ENCODE measurements at regions not wholly inside any gene's neighbourhood (a gene's known extent, or its start where the extent isn't known, plus 50 kb on each side); places are given as distances from the start of the nearest gene placed in this dataset.

DNA sequence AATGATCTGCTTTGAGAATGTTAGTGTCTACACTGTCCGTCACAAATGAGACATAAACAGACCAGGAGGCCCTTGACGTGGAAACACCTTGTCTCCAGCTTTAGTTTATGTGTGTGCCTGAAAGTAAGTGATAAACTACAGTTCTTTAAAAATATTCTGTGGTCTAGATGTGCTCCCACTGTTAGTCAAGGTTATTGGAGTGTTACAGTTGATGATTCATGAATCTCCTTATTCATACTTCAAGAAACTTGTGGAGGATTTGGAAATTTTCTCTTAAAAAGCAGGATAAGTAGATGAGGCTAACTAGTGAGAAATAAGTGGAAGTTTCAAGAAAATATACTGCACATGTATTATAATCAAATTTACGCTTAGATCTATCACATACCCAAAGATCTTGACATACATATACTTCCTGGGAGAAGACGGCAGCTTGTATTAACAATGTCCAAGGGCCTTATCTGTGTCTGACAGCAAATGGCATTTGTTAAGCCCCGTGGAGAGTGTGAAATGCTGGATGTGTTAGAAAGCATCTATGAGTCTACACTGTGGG is 90.5 kb upstream of the MBOAT1 start:
- Mint-ChIP-seq H3K27ac (no peak overlapping the region), H3K4me3 (no peak overlapping the region), H3K9me3 (no peaks in the 10 kb centered on the region), H3K36me3 (ENCODE audit: low read depth) (no peaks in the 10 kb centered on the region), H3K4me1 (ENCODE audit: low read depth) (no peaks in the 10 kb centered on the region), H3K27me3 (no peaks in the 10 kb centered on the region)
- H3K9me3 ChIP-seq (ENCODE audit: control insufficient read depth in 1 of 2, insufficient read depth in 1 of 2, low read length in 2 of 2), result no peaks in the 10 kb centered on the region
- H3K4me1 ChIP-seq (ENCODE audit: insufficient read depth, low read length), result no peaks in the 10 kb centered on the region
- no peak for ATAC-seq (ENCODE audit: poor library complexity)
- TF ChIP-seq, protein P1, sequence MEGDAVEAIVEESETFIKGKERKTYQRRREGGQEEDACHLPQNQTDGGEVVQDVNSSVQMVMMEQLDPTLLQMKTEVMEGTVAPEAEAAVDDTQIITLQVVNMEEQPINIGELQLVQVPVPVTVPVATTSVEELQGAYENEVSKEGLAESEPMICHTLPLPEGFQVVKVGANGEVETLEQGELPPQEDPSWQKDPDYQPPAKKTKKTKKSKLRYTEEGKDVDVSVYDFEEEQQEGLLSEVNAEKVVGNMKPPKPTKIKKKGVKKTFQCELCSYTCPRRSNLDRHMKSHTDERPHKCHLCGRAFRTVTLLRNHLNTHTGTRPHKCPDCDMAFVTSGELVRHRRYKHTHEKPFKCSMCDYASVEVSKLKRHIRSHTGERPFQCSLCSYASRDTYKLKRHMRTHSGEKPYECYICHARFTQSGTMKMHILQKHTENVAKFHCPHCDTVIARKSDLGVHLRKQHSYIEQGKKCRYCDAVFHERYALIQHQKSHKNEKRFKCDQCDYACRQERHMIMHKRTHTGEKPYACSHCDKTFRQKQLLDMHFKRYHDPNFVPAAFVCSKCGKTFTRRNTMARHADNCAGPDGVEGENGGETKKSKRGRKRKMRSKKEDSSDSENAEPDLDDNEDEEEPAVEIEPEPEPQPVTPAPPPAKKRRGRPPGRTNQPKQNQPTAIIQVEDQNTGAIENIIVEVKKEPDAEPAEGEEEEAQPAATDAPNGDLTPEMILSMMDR (IDR thresholded peaks at IDR 0.05), result no peak
- CTCF ChIA-PET, result no interaction called here
- no peaks in the 10 kb centered on the region for H3K36me3 ChIP-seq (ENCODE audit: insufficient read depth, low read length)
- no peaks in the 10 kb centered on the region for H3K27me3 ChIP-seq (ENCODE audit: control insufficient read depth in 1 of 2, insufficient read depth in 2 of 2, low read length in 2 of 2)
- intact Hi-C loops (cut with DNase I, micrococcal nuclease), result no loop called here
- H3K4me3 ChIP-seq (ENCODE audit: low read length), result no peak overlapping the region
- no peak overlapping the region for H3K27ac ChIP-seq (ENCODE audit: low read depth in 1 of 2, low read length in 2 of 2)
- POLR2A ChIA-PET, result interaction anchor here (1.3 to 1.5 kb wide), 2 partner anchors 17 to 64 kb away, joined by 5 to 8 read pairs; no protein-coding TSS in a partner anchor
- DNase-seq, result no peak

GRCh38 chr6:20306491-20306890 is 94.2 kb upstream of the MBOAT1 start:
- Mint-ChIP-seq H3K4me3 (no peak overlapping the region), H3K4me1 (ENCODE audit: low read depth) (no peaks in the 10 kb centered on the region), H3K36me3 (ENCODE audit: low read depth) (no peaks in the 10 kb centered on the region), H3K9me3 (no peaks in the 10 kb centered on the region), H3K27ac (no peak overlapping the region), H3K27me3 (no peaks in the 10 kb centered on the region)
- Histone ChIP-seq H3K9me3 (ENCODE audit: control insufficient read depth in 1 of 2, insufficient read depth in 1 of 2, low read length in 2 of 2) (peaks cover 0 to 3% of the 10 kb centered on the region in 2 experiments), H3K4me1 (ENCODE audit: insufficient read depth, low read length) (no peaks in the 10 kb centered on the region), H3K27me3 (ENCODE audit: control insufficient read depth in 1 of 2, insufficient read depth in 2 of 2, low read length in 2 of 2) (no peaks in the 10 kb centered on the region), H3K4me3 (ENCODE audit: low read length) (no peak overlapping the region), H3K36me3 (ENCODE audit: insufficient read depth, low read length) (no peaks in the 10 kb centered on the region), H3K27ac (ENCODE audit: low read depth in 1 of 2, low read length in 2 of 2) (no peak overlapping the region)
- DNase-seq, result no peak
- POLR2A ChIA-PET, result interaction anchor here (1.8 kb wide), 1 partner anchor 13 kb away, joined by 11 read pairs; no protein-coding TSS in a partner anchor
- CTCF ChIA-PET, result no interaction called here
- no peak for ATAC-seq (ENCODE audit: poor library complexity)
- TF ChIP-seq, protein P1 (IDR thresholded peaks at IDR 0.05), result no peak
- intact Hi-C loops (cut with DNase I, micrococcal nuclease), result no loop called here

DNA sequence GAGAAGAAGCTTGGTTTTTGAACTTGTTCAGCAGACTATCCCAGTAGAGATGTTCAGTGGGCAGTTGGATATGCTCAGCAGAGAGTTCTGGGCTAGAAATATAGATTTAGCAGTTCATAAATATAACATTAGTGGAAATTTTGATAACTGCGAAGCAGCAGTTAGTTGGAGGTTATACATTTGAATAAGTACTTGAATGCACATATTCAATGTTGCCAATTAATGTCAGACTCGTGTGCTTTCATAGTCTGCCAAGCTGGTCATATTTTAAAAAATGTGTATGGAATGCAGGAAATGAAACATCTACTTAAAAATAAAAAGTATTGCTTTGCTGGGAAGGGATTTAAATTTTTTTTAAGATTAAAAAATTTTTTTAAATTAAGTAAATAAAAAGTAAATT is 92.5 kb upstream of the E2F3 start:
- H3K9me3 Mint-ChIP-seq, result no peaks in the 10 kb centered on the region

More for the DNA sequence above, 92.5 kb upstream of the E2F3 start:
- H3K9me3 ChIP-seq (ENCODE audit: control insufficient read depth in 1 of 2, insufficient read depth in 1 of 2, low read length in 2 of 2), result peaks cover 0 to 3% of the 10 kb centered on the region in 2 experiments
- no peaks in the 10 kb centered on the region for H3K27me3 ChIP-seq (ENCODE audit: control insufficient read depth in 1 of 2, insufficient read depth in 2 of 2, low read length in 2 of 2)
- H3K4me3 ChIP-seq (ENCODE audit: low read length), result no peak overlapping the region
- Mint-ChIP-seq H3K4me1 (ENCODE audit: low read depth) (no peaks in the 10 kb centered on the region), H3K27me3 (no peaks in the 10 kb centered on the region), H3K27ac (no peak overlapping the region), H3K36me3 (ENCODE audit: low read depth) (no peaks in the 10 kb centered on the region), H3K4me3 (no peak overlapping the region)
- TF ChIP-seq, protein P1 (IDR thresholded peaks at IDR 0.05), result no peak
- ATAC-seq (ENCODE audit: poor library complexity) (no peak), DNase-seq (no peak)
- ChIA-PET CTCF (no interaction called here), POLR2A (no interaction called here)
- H3K27ac ChIP-seq (ENCODE audit: low read depth in 1 of 2, low read length in 2 of 2), result no peak overlapping the region
- no peaks in the 10 kb centered on the region for H3K4me1 ChIP-seq (ENCODE audit: insufficient read depth, low read length)
- no peaks in the 10 kb centered on the region for H3K36me3 ChIP-seq (ENCODE audit: insufficient read depth, low read length)
- intact Hi-C loops (cut with DNase I, micrococcal nuclease), result no loop called here
